GM12872 (cell line): ENCODE measurements at regions not wholly inside any gene's neighbourhood (a gene's known extent, or its start where the extent isn't known, plus 50 kb on each side); places are given as distances from the start of the nearest gene placed in this dataset.

Experiments
- TF ChIP-seq, protein P1 (sequence below): IDR thresholded peaks from 3 replicates; pipeline ENCODE4 v1.5.1; 2011; ENCODE audit warnings: low read depth, mild to moderate bottlenecking, low read length, moderate library complexity; ENCODE audit not compliant: insufficient read depth

DNA sequence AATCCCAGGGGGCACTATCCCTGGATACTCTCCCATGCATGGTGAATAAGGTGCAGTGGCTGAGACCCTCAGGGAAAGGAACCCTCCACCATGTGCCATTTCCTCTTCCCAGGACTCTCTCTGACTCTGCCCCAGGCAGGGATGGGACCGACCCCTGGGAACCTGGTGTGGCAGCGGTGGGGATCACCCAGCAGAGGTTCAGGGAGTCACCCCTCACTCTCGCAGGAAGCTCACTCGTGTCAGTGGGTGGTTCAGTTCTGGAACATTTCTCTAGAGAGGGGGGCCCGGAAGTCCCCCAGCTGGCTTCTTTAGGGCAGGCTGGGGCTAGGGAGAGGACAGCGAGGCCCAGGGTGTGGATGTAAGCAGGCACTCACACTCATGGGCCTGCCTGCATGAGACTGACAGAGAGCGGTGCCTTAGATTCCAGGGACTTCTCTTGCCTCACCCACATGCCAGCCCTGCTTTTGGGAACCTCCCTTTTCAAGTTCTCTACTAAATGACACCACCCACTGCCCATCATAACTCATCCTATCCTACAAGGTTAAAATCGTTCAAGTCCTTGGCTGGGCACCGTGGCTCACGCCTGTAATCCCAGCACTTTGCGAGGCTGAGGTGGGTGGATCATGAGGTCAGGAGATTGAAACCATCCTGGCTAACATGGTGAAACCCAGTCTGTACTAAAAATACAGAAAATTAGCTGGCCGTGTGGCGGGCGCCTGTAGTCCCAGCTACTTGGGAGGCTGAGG is 109.7 kb upstream of the SDK2 start:
- TF ChIP-seq, protein P1, sequence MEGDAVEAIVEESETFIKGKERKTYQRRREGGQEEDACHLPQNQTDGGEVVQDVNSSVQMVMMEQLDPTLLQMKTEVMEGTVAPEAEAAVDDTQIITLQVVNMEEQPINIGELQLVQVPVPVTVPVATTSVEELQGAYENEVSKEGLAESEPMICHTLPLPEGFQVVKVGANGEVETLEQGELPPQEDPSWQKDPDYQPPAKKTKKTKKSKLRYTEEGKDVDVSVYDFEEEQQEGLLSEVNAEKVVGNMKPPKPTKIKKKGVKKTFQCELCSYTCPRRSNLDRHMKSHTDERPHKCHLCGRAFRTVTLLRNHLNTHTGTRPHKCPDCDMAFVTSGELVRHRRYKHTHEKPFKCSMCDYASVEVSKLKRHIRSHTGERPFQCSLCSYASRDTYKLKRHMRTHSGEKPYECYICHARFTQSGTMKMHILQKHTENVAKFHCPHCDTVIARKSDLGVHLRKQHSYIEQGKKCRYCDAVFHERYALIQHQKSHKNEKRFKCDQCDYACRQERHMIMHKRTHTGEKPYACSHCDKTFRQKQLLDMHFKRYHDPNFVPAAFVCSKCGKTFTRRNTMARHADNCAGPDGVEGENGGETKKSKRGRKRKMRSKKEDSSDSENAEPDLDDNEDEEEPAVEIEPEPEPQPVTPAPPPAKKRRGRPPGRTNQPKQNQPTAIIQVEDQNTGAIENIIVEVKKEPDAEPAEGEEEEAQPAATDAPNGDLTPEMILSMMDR = no peak

DNA sequence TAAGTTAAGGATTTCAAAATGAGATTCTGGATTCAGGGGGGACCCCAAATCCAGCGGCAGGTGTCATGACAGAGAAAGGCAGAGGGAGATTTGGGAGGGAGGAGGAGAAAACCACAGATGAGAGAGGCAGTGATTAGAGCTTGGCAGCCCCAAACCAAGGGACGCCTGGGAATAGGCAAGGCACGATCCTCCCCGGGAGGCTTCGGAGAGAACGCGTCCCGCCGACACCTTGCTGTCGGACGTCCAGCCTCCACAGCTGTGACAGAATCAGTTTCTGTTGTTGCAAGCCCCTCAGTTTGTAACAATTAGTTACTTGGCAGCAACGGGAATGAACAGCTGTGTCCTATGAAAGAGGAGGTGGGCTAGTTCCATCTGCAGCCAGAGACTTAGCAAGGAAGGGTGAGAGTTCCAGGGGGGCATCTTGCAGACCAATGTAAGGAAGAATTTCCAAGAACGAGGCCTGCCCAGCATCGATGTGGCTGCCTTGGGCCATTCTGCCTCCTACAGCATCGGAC is 110.7 kb upstream of the SDK2 start:
- TF ChIP-seq, protein P1 = no peak

DNA sequence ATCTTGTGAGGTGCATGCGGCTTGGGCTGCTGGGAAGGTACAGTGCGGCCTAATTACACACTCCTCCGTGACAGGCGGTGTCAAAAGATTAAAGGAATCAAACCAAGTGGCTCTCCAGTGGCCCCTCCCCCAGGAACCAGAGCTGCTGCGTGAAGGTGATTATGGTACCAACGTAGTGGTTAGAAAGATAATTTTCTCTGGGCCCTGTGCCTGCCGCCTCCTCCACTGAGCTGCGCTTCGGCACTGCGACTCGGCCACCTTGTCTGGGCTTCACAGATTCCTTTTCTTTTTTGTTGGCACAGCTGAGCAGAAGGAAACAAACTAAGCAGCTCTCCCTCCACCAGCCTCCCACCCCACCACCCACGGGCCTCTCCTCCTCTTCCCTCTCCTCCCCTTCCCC is 113.2 kb upstream of the SDK2 start:
- TF ChIP-seq, protein P1 = no peak

DNA sequence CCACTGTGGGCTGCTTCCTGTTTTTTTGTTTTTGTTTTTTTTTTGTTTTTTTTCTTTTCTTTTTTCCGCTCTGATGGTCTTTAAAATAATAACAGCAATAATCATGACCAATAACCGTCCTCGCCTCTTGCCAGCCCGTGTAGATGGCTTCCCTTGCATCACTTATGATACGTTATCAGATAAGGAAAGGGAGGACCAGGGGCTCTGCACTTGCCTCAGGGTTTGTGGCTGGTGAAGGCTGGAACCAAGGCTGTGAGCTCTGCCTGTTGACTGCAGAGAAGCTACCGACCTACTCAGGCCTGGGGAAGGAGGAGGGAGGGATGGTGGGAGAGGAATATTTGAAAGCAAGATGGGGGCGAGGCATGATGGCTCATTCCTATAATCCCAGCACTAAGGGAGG is 114.0 kb upstream of the SDK2 start:
- TF ChIP-seq, protein P1 = no peak

DNA sequence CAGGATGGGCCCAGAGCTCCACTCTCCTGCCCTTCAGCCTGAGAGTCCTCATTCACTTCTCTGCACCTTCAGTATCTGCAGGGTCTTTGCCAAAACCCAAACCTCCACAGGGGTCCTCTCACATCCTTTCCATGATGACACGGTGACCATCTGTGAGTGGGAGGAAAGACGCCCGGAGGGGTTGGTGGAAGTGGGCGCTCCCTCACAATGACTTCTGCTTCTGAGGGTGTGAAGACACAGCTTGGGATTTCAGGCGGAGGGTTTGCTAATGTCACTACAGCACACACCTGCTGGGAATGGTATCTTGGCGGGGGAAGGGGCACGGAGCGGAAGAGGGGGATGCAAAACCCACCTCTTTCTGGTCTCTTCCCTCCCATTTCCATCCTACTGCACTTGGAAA is 115.1 kb upstream of the SDK2 start:
- TF ChIP-seq, protein P1 = no peak

DNA sequence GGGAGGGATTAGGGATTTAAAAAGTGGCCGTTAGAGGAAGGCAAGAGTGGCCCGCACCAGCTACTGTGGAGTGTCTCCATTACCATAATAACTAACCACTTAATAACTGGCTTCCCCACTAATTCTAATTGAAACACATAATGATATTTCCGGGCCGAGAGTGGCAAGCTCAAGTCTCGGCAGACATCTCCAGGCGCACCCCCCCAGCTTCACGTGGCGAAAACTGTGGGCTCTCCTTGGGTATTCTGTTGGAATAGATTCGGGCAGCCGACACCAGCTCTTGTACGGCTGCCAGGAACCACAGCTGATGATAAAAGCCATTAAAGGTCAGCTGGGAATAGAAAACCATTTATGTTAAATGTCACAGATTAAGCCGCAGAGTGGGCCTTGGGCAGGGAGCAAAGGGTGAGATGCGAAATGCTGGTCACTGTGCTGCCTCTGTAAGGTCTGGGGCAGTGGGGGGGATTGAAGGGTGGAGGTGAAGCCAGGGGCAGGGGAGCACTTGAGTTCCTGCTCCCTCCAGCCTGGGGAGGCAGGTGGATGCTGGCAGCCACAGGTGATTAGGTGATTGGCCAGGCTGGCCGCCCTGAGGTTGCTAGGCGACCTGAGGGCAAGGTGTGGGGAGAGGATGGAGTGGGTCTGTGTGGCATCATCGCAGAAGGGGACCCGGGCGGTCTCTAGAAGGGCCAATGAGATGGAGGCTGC is 115.6 kb upstream of the SDK2 start:
- TF ChIP-seq, protein P1 = no peak

DNA sequence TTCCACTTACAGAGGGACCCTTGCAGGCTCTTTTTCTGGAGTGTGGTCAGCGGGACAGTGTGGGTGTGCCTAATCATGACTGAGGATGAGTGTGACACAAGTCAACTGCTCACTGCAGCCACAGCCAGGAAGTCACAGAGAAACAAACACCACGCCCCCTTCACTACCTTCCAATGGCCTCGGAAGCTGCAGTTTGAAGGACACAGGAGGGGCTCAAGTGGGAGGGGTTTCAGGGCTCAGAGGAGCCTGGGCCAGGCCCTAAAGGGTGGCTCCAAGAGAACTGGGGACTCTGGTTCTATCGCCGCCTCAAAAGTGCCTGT is 116.2 kb upstream of the SDK2 start:
- TF ChIP-seq, protein P1 = no peak
